GM13976 (cell line): ENCODE measurements at regions not wholly inside any gene's neighbourhood (a gene's known extent, or its start where the extent isn't known, plus 50 kb on each side); places are given as distances from the start of the nearest gene placed in this dataset.

Source experiments
- DNase-seq: peaks from one replicate; pipeline ENCODE4 v3.0.0; 2012; ENCODE audit warnings: low spot score
- CTCF ChIP-seq: IDR thresholded peaks from 2 replicates; pipeline ENCODE4 v1.5.1; 2012; ENCODE audit warnings: borderline replicate concordance, mild to moderate bottlenecking; ENCODE audit not compliant: insufficient read depth; ENCODE audit errors: extremely low read depth, missing control alignments, control extremely low read depth
- in situ Hi-C: fragments of 300-500 bp; cut with MboI; formaldehyde crosslinking; loops from one replicate; pipeline ENCODE4 v1.12.0; 2022; ENCODE audit warnings: low sequenced_read_pairs, mixed read lengths, inconsistent platforms; ENCODE audit not compliant: unreplicated experiment

GRCh38 chr6:121020656-121021055 lies 313.6 kb downstream of the TBC1D32 start:
- in situ Hi-C loops: no loop called here
- no peak for TF ChIP-seq CTCF
- no peak for DNase-seq

DNA sequence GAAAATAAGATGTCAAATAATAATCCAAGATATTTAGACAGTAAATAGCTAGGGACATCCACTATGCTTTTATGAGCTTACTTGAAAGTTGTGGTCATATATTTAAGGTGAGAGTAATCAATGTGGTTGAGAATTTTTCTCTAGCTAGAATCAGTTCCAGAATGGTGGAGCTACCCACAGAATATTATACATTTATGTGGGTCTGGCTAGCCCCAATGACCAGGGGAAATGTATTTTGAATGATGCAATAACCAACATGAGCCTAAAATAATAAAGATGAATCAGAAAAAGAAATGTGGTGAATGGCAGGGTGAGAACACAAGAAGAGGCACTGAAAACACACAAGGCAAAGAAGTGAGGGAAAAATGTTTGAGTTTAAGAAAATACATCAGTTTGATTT lies 325.7 kb downstream of the TBC1D32 start:
- no peak for TF ChIP-seq CTCF
- no peak for DNase-seq
- in situ Hi-C loops: no loop called here

DNA sequence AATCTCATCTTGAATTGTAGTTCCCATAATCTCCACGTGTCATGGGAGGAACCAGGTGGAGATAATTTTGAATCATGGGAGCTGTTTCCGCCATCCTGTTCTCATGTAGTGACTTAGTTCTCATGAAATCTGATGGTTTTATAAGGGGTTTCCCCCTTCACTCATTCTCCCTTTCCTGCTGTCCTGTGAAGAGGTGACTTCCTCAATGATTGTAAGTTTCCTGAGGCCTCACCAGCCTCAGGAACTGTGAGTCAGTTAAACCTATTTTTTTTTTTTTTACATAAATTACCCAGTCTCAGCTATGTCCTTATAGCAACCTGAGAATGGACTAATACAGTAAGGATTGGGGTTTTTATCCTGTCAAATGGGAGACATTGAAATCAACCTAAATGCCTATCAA lies 328.3 kb downstream of the TBC1D32 start:
- in situ Hi-C loops: no loop called here
- no peak for DNase-seq
- no peak for TF ChIP-seq CTCF

DNA sequence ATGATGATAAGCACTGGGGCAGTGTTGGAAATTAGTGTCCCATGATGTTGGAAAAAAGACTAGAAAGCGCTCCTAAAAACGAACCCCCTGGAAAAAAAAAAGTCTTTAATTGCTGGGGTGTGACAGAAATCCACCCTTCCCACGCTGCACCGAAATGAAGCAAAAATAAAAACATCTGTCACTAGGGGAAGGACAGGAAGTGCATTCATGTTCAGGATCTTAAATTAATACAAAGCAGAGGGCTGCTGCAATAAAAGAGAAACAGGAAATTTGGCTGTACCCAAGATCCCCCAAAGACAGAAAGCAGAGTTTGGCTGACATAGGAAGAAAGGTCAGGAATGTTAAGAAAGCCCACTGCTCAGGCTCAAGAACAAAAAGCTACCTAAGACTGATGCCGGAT lies 333.9 kb downstream of the TBC1D32 start:
- TF ChIP-seq CTCF: no peak
- DNase-seq: no peak
- in situ Hi-C loops: no loop called here

DNA sequence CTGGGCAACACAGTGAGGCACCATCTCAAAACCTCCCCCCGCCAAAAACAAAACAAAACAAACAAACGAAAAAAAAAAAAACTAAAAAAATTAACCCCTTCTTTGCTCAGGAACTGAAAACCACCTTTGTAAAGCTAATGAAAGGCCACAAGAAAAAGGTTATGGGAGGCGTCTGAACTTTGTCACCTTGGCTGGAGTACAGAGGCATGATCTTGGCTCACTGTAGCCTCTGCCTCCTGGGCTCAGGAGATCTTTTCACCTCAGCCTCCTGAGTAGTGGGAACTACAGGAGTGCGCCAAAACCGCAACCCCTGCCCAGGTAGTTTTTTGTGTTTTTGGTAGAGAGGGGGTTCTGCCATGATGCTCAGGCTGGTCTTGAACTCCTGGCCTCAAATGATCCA lies 337.9 kb downstream of the TBC1D32 start:
- no peak for TF ChIP-seq CTCF
- DNase-seq: no peak
- in situ Hi-C loops: no loop called here

- no peak for DNase-seq
- no peak for TF ChIP-seq CTCF
- in situ Hi-C loops: no loop called here
These were observed 339.7 kb downstream of the TBC1D32 start for GRCh38 chr6:120994573-120994967.
